Dedifferentiated amniotic fluid mesenchymal stem cell (primary cell): ENCODE measurements at regions not wholly inside any gene's neighbourhood (a gene's known extent, or its start where the extent isn't known, plus 50 kb on each side); places are given as distances from the start of the nearest gene placed in this dataset.

ENCODE experiments used
- DNase-seq: peaks from one replicate; pipeline ENCODE4 v3.0.0-alpha.2; 2016; ENCODE audit errors: extremely low spot score

GRCh38 chr16:85162478-85163277 is 50.4 kb upstream of the CIBAR2 start:
- DNase-seq, result peak; percentile 58

GRCh38 chr16:85163278-85164112 is 51.2 kb upstream of the CIBAR2 start:
- no peak for DNase-seq

GRCh38 chr16:85164431-85164830 is 52.2 kb upstream of the CIBAR2 start:
- no peak for DNase-seq

- no peak for DNase-seq
Observed at GRCh38 chr16:85164838-85165516, 52.7 kb upstream of the CIBAR2 start.

- no peak for DNase-seq
Observed at GRCh38 chr16:85165781-85166180, 53.5 kb upstream of the CIBAR2 start.

- no peak for DNase-seq
Observed at GRCh38 chr16:85166281-85166680, 54.0 kb upstream of the CIBAR2 start.

- no peak for DNase-seq
Observed at GRCh38 chr16:85166699-85167588, 54.7 kb upstream of the CIBAR2 start.

GRCh38 chr16:85167589-85168537 is 55.6 kb upstream of the CIBAR2 start:
- DNase-seq, result no peak

GRCh38 chr16:85168732-85169256 is 56.5 kb upstream of the CIBAR2 start:
- DNase-seq, result no peak

- DNase-seq, result no peak
Observed at GRCh38 chr16:85169333-85170065, 57.2 kb upstream of the CIBAR2 start.

GRCh38 chr16:85170066-85170491 is 57.8 kb upstream of the CIBAR2 start:
- DNase-seq, result no peak

GRCh38 chr16:85170590-85171003 is 58.3 kb upstream of the CIBAR2 start:
- DNase-seq, result no peak

GRCh38 chr16:85171004-85171758 is 58.9 kb upstream of the CIBAR2 start:
- DNase-seq, result no peak

GRCh38 chr16:85171759-85172454 is 59.6 kb upstream of the CIBAR2 start:
- no peak for DNase-seq

GRCh38 chr16:85172455-85173145 is 60.3 kb upstream of the CIBAR2 start:
- no peak for DNase-seq

- no peak for DNase-seq
Observed at GRCh38 chr16:85173146-85173980, 61.1 kb upstream of the CIBAR2 start.
